Osteocyte (in vitro differentiated cells): ENCODE measurements at regions not wholly inside any gene's neighbourhood (a gene's known extent, or its start where the extent isn't known, plus 50 kb on each side); places are given as distances from the start of the nearest gene placed in this dataset.

ENCODE experiments used
- DNase-seq: peaks from one replicate; pipeline ENCODE4 v3.0.0; 2021; ENCODE audit warnings: mixed read lengths; ENCODE audit not compliant: unreplicated experiment; ENCODE audit errors: extremely low spot score
- H3K27ac Mint-ChIP-seq: one replicate; pipeline ENCODE4 v1.8.0; 2021; ENCODE audit warnings: mild to moderate bottlenecking, mixed read lengths; ENCODE audit not compliant: unreplicated experiment
- H3K27me3 Mint-ChIP-seq: one replicate; pipeline ENCODE4 v1.8.0; 2021; ENCODE audit warnings: mixed read lengths; ENCODE audit not compliant: unreplicated experiment
- H3K36me3 Mint-ChIP-seq: one replicate; pipeline ENCODE4 v1.8.0; 2021; ENCODE audit warnings: mixed read lengths; ENCODE audit not compliant: unreplicated experiment
- H3K4me1 Mint-ChIP-seq: one replicate; pipeline ENCODE4 v1.8.0; 2021; ENCODE audit warnings: mixed read lengths; ENCODE audit not compliant: unreplicated experiment
- H3K4me3 Mint-ChIP-seq: one replicate; pipeline ENCODE4 v1.8.0; 2021; ENCODE audit warnings: mild to moderate bottlenecking, moderate library complexity, mixed read lengths; ENCODE audit not compliant: unreplicated experiment
- H3K9me3 Mint-ChIP-seq: one replicate; pipeline ENCODE4 v1.8.0; 2021; ENCODE audit warnings: mixed read lengths; ENCODE audit not compliant: unreplicated experiment
- TF ChIP-seq, protein P1 (sequence below): fragments of 200-600 bp; sonication (generic); IDR thresholded peaks from 2 replicates; pipeline ENCODE4 v1.5.0; 2021; ENCODE audit warnings: antibody characterized with exemption, mild to moderate bottlenecking, moderate library complexity

DNA sequence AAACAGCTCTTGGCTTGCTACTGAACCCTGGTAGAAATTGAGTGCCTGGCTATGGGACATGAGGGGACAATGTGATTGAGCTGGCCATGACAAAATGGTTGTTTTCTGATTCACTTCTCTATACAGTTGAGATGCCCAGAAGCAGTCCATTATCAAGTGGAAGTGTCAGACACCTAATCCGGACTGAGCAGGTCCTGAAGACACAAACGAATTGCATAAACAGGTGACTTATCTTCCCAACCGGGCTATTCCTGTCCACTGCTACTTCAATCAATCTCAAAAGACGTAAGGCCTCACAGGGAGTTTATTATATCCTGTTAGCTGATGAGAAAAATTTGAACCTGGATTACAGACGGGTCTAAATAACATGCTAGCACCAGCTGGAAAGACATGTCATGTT, 105.5 kb upstream of the WAC start:
- Mint-ChIP-seq H3K4me1 (peaks cover 13% of the 10 kb centered on the region), H3K27me3 (peaks cover 25% of the 10 kb centered on the region), H3K9me3 (peaks cover 3% of the 10 kb centered on the region), H3K27ac (no peak overlapping the region), H3K4me3 (no peak overlapping the region), H3K36me3 (peaks cover 3% of the 10 kb centered on the region)
- TF ChIP-seq, protein P1, sequence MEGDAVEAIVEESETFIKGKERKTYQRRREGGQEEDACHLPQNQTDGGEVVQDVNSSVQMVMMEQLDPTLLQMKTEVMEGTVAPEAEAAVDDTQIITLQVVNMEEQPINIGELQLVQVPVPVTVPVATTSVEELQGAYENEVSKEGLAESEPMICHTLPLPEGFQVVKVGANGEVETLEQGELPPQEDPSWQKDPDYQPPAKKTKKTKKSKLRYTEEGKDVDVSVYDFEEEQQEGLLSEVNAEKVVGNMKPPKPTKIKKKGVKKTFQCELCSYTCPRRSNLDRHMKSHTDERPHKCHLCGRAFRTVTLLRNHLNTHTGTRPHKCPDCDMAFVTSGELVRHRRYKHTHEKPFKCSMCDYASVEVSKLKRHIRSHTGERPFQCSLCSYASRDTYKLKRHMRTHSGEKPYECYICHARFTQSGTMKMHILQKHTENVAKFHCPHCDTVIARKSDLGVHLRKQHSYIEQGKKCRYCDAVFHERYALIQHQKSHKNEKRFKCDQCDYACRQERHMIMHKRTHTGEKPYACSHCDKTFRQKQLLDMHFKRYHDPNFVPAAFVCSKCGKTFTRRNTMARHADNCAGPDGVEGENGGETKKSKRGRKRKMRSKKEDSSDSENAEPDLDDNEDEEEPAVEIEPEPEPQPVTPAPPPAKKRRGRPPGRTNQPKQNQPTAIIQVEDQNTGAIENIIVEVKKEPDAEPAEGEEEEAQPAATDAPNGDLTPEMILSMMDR: no peak
- DNase-seq: peak; percentile 32

DNA sequence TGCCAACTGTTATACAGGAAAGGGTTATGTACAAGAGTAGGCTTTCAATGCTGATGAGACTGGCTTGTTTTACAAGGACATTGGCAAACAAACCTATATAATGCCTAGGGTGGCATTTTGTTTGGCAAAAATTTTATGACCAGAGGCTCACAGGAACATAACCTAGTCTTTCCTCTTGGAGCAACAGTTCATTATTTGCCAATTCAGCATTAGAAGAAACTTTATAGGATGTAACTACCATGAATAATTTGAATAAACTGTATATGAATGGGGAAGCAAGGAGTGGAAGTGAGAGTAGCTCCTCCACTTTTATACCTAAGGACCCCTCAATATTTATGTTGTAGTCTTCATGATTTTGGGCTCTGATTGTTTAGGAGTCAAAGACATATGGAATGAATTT, 103.9 kb upstream of the WAC start:
- Mint-ChIP-seq H3K4me1 (peaks cover 13% of the 10 kb centered on the region), H3K27ac (no peak overlapping the region), H3K4me3 (no peak overlapping the region), H3K36me3 (peaks cover 3% of the 10 kb centered on the region), H3K27me3 (peaks cover 10% of the 10 kb centered on the region), H3K9me3 (peaks cover 3% of the 10 kb centered on the region)
- no peak for DNase-seq
- TF ChIP-seq, protein P1: no peak

DNA sequence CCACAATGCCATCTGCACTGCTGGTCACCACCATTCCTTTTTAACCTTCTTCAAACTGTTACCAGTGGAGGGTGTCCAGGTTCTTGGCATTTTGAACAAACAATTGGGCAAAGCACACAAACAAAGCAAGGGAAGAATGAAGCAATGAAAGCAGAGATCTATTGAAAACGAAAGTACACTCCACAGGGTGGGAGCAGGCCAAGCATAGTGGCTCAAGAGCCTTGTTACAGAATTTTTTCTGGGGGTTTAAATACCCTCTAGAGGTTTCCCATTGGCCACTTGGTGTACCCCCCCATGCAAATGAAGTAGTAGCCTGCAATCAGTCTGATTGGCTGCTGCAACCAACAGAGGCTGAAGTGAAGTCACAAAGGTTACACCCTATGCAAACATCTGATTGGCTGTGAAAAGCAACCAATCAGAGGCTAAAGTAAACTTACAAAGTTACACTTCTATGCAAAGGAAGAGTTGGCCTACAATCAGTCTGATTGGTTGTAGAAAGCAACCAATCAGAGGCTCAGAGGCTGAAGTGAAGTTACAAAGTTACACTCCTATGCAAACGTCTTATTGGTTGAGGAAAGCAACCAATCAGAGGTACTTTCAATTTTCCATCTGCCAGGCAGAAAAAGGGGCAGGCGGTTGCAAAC, 103.2 kb upstream of the WAC start:
- no peak for DNase-seq
- peaks cover 13% of the 10 kb centered on the region for H3K4me1 Mint-ChIP-seq
- H3K27me3 Mint-ChIP-seq: peaks cover 7% of the 10 kb centered on the region
- H3K4me3 Mint-ChIP-seq: no peak overlapping the region
- H3K36me3 Mint-ChIP-seq: peaks cover 3% of the 10 kb centered on the region
- no peak overlapping the region for H3K27ac Mint-ChIP-seq
- H3K9me3 Mint-ChIP-seq: peaks cover 3% of the 10 kb centered on the region
- TF ChIP-seq, protein P1: no peak

DNA sequence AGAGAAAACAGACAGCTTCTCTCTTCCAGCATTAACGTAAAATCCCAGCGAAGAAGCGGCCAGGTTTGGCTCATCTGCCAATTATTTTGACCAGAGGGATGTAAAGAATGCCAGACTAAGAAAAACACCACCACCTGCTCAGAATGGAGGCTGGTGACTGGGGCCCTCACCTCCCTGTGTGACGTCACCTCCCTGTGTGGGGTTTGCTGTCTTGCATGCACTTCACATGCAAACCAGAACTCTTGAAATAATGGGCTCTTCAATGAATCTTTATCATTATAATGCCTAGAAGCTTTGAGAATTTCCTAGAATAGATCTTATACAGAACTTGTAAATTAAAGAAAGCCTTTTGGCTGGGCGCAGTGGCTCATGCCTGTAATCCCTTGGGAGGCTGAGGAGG, 101.8 kb upstream of the WAC start:
- Mint-ChIP-seq H3K9me3 (peaks cover 3% of the 10 kb centered on the region), H3K4me1 (peaks cover 6% of the 10 kb centered on the region), H3K27me3 (peaks cover 3% of the 10 kb centered on the region), H3K27ac (no peak overlapping the region), H3K4me3 (no peak overlapping the region), H3K36me3 (peaks cover 3% of the 10 kb centered on the region)
- TF ChIP-seq, protein P1: no peak
- DNase-seq: no peak

DNA sequence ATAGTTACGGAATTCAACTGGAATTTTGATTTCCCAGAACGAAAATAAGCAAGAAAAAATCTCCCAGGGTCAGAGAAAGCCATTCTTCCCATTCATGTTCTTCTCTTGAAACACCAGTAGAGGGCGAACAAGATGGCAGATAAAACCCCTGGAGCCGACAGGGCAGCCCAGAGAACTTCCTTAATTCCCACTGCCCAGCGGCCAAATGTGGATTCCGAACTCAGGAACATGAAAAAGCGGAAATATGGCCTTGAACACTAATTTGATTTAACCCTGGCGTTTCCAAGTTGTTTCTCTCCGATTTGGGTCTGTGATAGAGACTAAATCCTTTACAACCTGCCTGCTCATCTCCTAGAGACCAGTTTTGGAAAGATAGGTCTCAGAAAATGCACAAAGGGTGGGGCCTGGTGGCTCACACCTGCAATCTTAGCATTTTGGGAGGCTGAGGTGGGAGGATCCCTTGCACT, 100.7 kb upstream of the WAC start:
- peaks cover 3% of the 10 kb centered on the region for H3K9me3 Mint-ChIP-seq

More for the DNA sequence above, 100.7 kb upstream of the WAC start:
- no peak for DNase-seq
- TF ChIP-seq, protein P1: peak; percentile 89
- peaks cover 3% of the 10 kb centered on the region for H3K36me3 Mint-ChIP-seq
- peaks cover 6% of the 10 kb centered on the region for H3K4me1 Mint-ChIP-seq
- no peak overlapping the region for H3K4me3 Mint-ChIP-seq
- H3K27me3 Mint-ChIP-seq: peaks cover 9% of the 10 kb centered on the region
- H3K27ac Mint-ChIP-seq: no peak overlapping the region
